Aorta (tissue), 5 donors: ENCODE measurements at regions not wholly inside any gene's neighbourhood (a gene's known extent, or its start where the extent isn't known, plus 50 kb on each side); places are given as distances from the start of the nearest gene placed in this dataset.

ENCODE experiments used
- ATAC-seq: fragments of 200-7000 bp; cut with Tn5 transposase; one replicate; pipeline ENCODE4 v1.9.1; 2022; ENCODE audit warnings: moderate library complexity; ENCODE audit not compliant: low FRiP score
- DNase-seq, 2 donors: peaks; one replicate each; pipeline ENCODE4 v3.0.0-alpha.2; 2020
- H3K27ac ChIP-seq, 2 donors: one replicate each; pipeline ENCODE4 v1.5.1; 2013; ENCODE audit warnings: low read length in 2 of 2, mild to moderate bottlenecking in 2 of 2, moderate library complexity in 2 of 2, control low read depth in 1 of 2, inconsistent platforms in 1 of 2, low read depth in 1 of 2
- H3K27me3 ChIP-seq, 2 donors: one replicate each; pipeline ENCODE4 v1.6.1; 2013; ENCODE audit warnings: control low read depth in 1 of 2, low read length in 1 of 2, mild to moderate bottlenecking in 1 of 2, moderate library complexity in 1 of 2; ENCODE audit not compliant: insufficient read depth in 2 of 2, control insufficient read depth in 1 of 2
- H3K36me3 ChIP-seq, 2 donors: one replicate each; pipeline ENCODE4 v1.6.1; 2013; ENCODE audit warnings: control low read depth in 1 of 2, low read length in 1 of 2, mild to moderate bottlenecking in 1 of 2; ENCODE audit not compliant: insufficient read depth in 2 of 2, control insufficient read depth in 1 of 2
- H3K4me1 ChIP-seq, 2 donors: one replicate each; pipeline ENCODE4 v1.6.1; 2013; ENCODE audit warnings: low read length in 2 of 2, control low read depth in 1 of 2, mild to moderate bottlenecking in 1 of 2, moderate library complexity in 1 of 2; ENCODE audit not compliant: insufficient read depth in 2 of 2, control insufficient read depth in 1 of 2
- H3K4me3 ChIP-seq, 2 donors: one replicate each; pipeline ENCODE4 v1.5.1; 2013; ENCODE audit warnings: low read length in 2 of 2, control low read depth in 1 of 2, mild to moderate bottlenecking in 1 of 2
- H3K9me3 ChIP-seq: one replicate; pipeline ENCODE4 v1.6.1; 2013; ENCODE audit warnings: mild to moderate bottlenecking, low read length; ENCODE audit not compliant: control insufficient read depth
- WGBS, 2 donors: extraction: QIAGEN DNeasy Blood & Tissue Kit; methylation state at CpG; one replicate each; pipeline ENCODE4 v1.1.7; 2013; 5-methylcytosine and 5-hydroxymethylcytosine counted together
- intact Hi-C, 2 donors: fragments of 100-400 bp; cut with DNase I; formaldehyde crosslinking; loops; one replicate each; pipeline versions ENCODE4 v1.14.2 to v1.15.0; 2022
- donor health status: healthy with polysubstance abuse.
- donor health status: Bipolar disorder and iron deficiency.
- donor health status: DM: no; HTN: no; CAD: no.
- donor health status: DM: no; HTN: no; CAD: no.
- donor health status: DM: yes; HTN: yes; CAD: no.

DNA sequence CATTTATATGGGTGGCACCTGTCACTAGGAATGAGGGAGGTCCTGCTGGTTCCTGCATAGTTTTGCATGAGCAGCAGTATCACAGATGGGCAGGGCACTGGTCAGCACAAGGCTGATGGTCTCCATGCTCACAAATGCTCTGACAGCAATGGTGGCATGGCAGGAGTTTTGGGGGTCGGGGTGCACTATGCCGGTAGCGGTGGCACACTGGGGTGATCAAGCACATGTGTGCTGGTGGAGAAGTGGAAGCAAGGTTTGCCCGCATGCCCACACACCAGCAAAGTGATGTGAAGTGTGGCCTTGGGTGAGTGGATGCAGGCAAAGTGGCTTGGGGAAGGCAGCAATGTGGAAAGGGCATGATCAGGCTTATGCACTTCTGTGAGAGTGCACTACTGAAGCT lies 60.5 kb upstream of the MAGEE1 start:
- Histone ChIP-seq H3K27ac (no peak overlapping the region), H3K9me3 (no peaks in the 10 kb centered on the region), H3K4me3 (no peak overlapping the region), H3K36me3 (no peaks in the 10 kb centered on the region), H3K4me1 (no peaks in the 10 kb centered on the region), H3K27me3 (no peaks in the 10 kb centered on the region)
- DNase-seq, result peak in 1 of 2 donors; percentile 40
- no peak for ATAC-seq
- intact Hi-C loops, result no loop called here
- WGBS, 2 donors, result 89 to 95% methylated on average over 4 of the region's 4 CpGs
